Prostate gland (tissue), 2 donors: ENCODE measurements at regions not wholly inside any gene's neighbourhood (a gene's known extent, or its start where the extent isn't known, plus 50 kb on each side); places are given as distances from the start of the nearest gene placed in this dataset.

ENCODE experiments used
- CTCF ChIP-seq, 4 experiments: fragments of 200-600 bp in 2 of 4; fragments of 450-650 bp in 2 of 4; sonication (generic) in 2 of 4; IDR thresholded peaks; 1 replicate in 3 of 4; 2 replicates in 1 of 4; pipeline ENCODE4 v1.5.1; 2016 to 2019; ENCODE audit warnings: antibody characterized with exemption in 4 of 4, mild to moderate bottlenecking in 2 of 4, moderate library complexity in 2 of 4
- POLR2A ChIP-seq: fragments of 450-650 bp; IDR thresholded peaks from one replicate; pipeline ENCODE4 v1.6.1; 2016; ENCODE audit warnings: antibody characterized with exemption, mild to moderate bottlenecking
- POLR2AphosphoS5 ChIP-seq: sonication (generic); formaldehyde crosslinking; IDR thresholded peaks from one replicate; pipeline ENCODE4 v1.6.1; 2017; ENCODE audit warnings: antibody characterized with exemption

DNA sequence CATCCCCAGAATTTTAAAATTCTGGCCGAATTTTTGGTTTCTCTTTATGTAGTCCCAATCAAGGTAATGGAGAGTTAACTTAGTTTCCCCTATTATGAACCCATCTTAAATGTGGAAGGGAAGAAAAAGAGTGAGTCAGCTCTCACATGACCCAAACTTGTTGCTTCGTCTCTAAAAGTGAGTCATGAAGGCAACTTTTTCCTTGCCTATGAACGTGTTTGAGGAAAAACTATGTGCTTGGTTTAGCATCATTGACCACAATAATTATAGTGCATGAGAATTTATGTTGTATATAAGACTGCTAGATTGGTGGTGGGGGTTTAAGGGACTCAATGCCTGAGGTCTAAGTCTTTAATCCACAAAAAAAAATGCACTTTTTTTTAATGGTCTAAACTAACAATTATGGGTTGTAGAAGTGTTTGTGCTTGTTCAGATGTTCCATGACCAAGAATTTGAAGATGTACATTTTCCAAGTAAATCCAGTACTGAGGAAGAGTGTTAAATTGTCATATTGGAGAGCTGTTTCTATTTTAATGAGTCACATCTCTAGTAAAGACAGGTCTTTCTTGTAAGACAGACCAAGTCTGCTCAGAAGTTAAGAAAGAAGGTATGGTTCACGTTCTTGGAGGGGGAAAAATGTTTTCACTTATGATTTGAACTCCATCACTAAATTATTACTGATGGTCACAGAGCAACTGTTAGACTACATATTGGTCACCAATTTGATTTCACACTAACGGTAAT lies 409.9 kb upstream of the MARCKS start:
- TF ChIP-seq POLR2AphosphoS5 (no peak), CTCF (IDR thresholded peaks at IDR 0.05) (no peak), POLR2A (no peak)
